HG03565 (cell line): ENCODE measurements at regions not wholly inside any gene's neighbourhood (a gene's known extent, or its start where the extent isn't known, plus 50 kb on each side); places are given as distances from the start of the nearest gene placed in this dataset.
"Not testable (repeated sequence)": the region's sequence is repeated elsewhere in the genome, so short reads cannot be mapped to it uniquely, and the experiment has no call there.

Experiments
- ATAC-seq: cut with Tn5 transposase; IDR thresholded peaks from one replicate; pipeline ENCODE4 v1.9.1; 2021; ENCODE audit warnings: mild to moderate bottlenecking, moderate library complexity; ENCODE audit not compliant: unreplicated experiment

GRCh38 chrX:55813150-55813549, 95.6 kb downstream of the RRAGB start:
- no peak for ATAC-seq

GRCh38 chrX:55815546-55815945, 98.0 kb downstream of the RRAGB start:
- ATAC-seq = no peak

GRCh38 chrX:55816023-55816422, 98.5 kb downstream of the RRAGB start:
- ATAC-seq = no peak

GRCh38 chrX:55818673-55819375, 101.3 kb downstream of the RRAGB start:
- no peak for ATAC-seq

- no peak for ATAC-seq
Observed at GRCh38 chrX:55839485-55839884, 121.9 kb downstream of the RRAGB start.

GRCh38 chrX:55841962-55842752, 124.6 kb downstream of the RRAGB start:
- no peak for ATAC-seq

- ATAC-seq = not testable (repeated sequence)
Observed at GRCh38 chrX:55866779-55867178, 149.2 kb downstream of the RRAGB start.

- ATAC-seq = peak; percentile 77
Observed at GRCh38 chrX:55867181-55867651, 149.7 kb downstream of the RRAGB start.

GRCh38 chrX:55867708-55868107, 150.2 kb downstream of the RRAGB start:
- peak; percentile 72 for ATAC-seq

GRCh38 chrX:55874807-55875206, 157.3 kb downstream of the RRAGB start:
- ATAC-seq = no peak

- ATAC-seq = not testable (repeated sequence)
Observed at GRCh38 chrX:55883541-55883940, 166.0 kb downstream of the RRAGB start.

GRCh38 chrX:55907968-55908607, 190.5 kb downstream of the RRAGB start:
- peak; percentile 73 for ATAC-seq

- no peak for ATAC-seq
Observed at GRCh38 chrX:55908661-55909212, 191.2 kb downstream of the RRAGB start.

GRCh38 chrX:55919367-55920221, 202.0 kb downstream of the RRAGB start:
- ATAC-seq = peak; percentile 79

GRCh38 chrX:55924574-55924973, 207.0 kb downstream of the RRAGB start:
- ATAC-seq = no peak

GRCh38 chrX:55928529-55928928, 211.0 kb downstream of the RRAGB start:
- ATAC-seq = not testable (repeated sequence)
